Activated CD8-positive, alpha-beta T cell treated with anti-CD3 and anti-CD28 coated beads for 36 hours (primary cell): ENCODE measurements at regions not wholly inside any gene's neighbourhood (a gene's known extent, or its start where the extent isn't known, plus 50 kb on each side); places are given as distances from the start of the nearest gene placed in this dataset.

ENCODE experiments used
- ATAC-seq: fragments of 200-7000 bp; cut with Tn5 transposase; one replicate; pipeline ENCODE4 v1.10.0; 2021; ENCODE audit warnings: mild to moderate bottlenecking, moderate library complexity
- CTCF ChIA-PET: fragments of 350-600 bp; sonication (Branson Sonifier 250); formaldehyde crosslinking; loops from one replicate; lab custom pipeline; 2021; ENCODE audit warnings: antibody characterized with exemption; lab: Charles Lee
- POLR2A ChIA-PET: fragments of 350-600 bp; sonication (Branson Sonifier 250); formaldehyde crosslinking; loops from one replicate; lab custom pipeline; 2021; ENCODE audit warnings: antibody characterized with exemption; lab: Charles Lee
- DNase-seq: peaks from one replicate; pipeline ENCODE4 v3.0.0-alpha.2; 2020
- H3K27ac Mint-ChIP-seq: one replicate; pipeline ENCODE4 v1.8.0; 2021; ENCODE audit warnings: mild to moderate bottlenecking, mixed read lengths
- H3K27me3 Mint-ChIP-seq: one replicate; pipeline ENCODE4 v1.8.0; 2021; ENCODE audit warnings: mixed read lengths
- H3K36me3 Mint-ChIP-seq: one replicate; pipeline ENCODE4 v1.8.0; 2021; ENCODE audit warnings: low read depth, mixed read lengths
- H3K4me1 Mint-ChIP-seq: one replicate; pipeline ENCODE4 v1.8.0; 2021; ENCODE audit warnings: low read depth, mixed read lengths
- H3K4me3 Mint-ChIP-seq: one replicate; pipeline ENCODE4 v1.8.0; 2021; ENCODE audit warnings: mild to moderate bottlenecking, moderate library complexity, mixed read lengths
- H3K9me3 Mint-ChIP-seq: one replicate; pipeline ENCODE4 v1.8.0; 2021; ENCODE audit warnings: mixed read lengths
- CTCF ChIP-seq: fragments of 200-600 bp; IDR thresholded peaks from one replicate; pipeline ENCODE4 v1.8.0; 2022; ENCODE audit warnings: antibody characterized with exemption, mild to moderate bottlenecking
- intact Hi-C: fragments of 100-400 bp; cut with micrococcal nuclease; formaldehyde crosslinking; loops from one replicate; pipeline ENCODE4 v1.10.0; 2022

GRCh38 chr9:35540315-35540714 lies 50.4 kb downstream of the RUSC2 start:
- Mint-ChIP-seq H3K36me3 (no peaks in the 10 kb centered on the region), H3K27me3 (peaks cover 12% of the 10 kb centered on the region), H3K9me3 (no peaks in the 10 kb centered on the region), H3K4me1 (no peaks in the 10 kb centered on the region), H3K4me3 (no peak overlapping the region), H3K27ac (no peak overlapping the region)
- intact Hi-C loops = no loop called here
- ATAC-seq = no peak
- no peak for TF ChIP-seq CTCF
- ChIA-PET POLR2A (no interaction called here), CTCF (interaction anchor here (1.3 kb wide), 1 partner anchor 13 kb away, joined by 6 read pairs; no protein-coding TSS in a partner anchor)
- DNase-seq = no peak

GRCh38 chr9:35546853-35547252 lies 56.9 kb downstream of the RUSC2 start:
- Mint-ChIP-seq H3K4me3 (no peak overlapping the region), H3K36me3 (no peaks in the 10 kb centered on the region), H3K9me3 (no peaks in the 10 kb centered on the region), H3K27ac (no peak overlapping the region), H3K27me3 (no peaks in the 10 kb centered on the region), H3K4me1 (no peaks in the 10 kb centered on the region)
- TF ChIP-seq CTCF = no peak
- ATAC-seq (no peak), DNase-seq (no peak)
- CTCF ChIA-PET = no interaction called here
- intact Hi-C loops = no loop called here
- POLR2A ChIA-PET = interaction anchor here (1.0 kb wide), 1 partner anchor 15 kb away, joined by 3 read pairs; no protein-coding TSS in a partner anchor

GRCh38 chr9:35547889-35548418 lies 57.1 kb upstream of the TESK1 start:
- intact Hi-C loops = no loop called here
- ChIA-PET CTCF (no interaction called here), POLR2A (interaction anchor here (1.0 kb wide), 1 partner anchor 14 kb away, joined by 3 read pairs; no protein-coding TSS in a partner anchor)
- no peaks in the 10 kb centered on the region for H3K36me3 Mint-ChIP-seq
- no peaks in the 10 kb centered on the region for H3K27me3 Mint-ChIP-seq
- ATAC-seq (no peak), DNase-seq (no peak)
- no peaks in the 10 kb centered on the region for H3K4me1 Mint-ChIP-seq
- no peak for TF ChIP-seq CTCF
- H3K4me3 Mint-ChIP-seq = no peak overlapping the region
- H3K9me3 Mint-ChIP-seq = no peaks in the 10 kb centered on the region
- H3K27ac Mint-ChIP-seq = no peak overlapping the region

- DNase-seq = no peak
- Mint-ChIP-seq H3K27ac (no peak overlapping the region), H3K9me3 (no peaks in the 10 kb centered on the region), H3K36me3 (no peaks in the 10 kb centered on the region), H3K4me1 (no peaks in the 10 kb centered on the region), H3K4me3 (no peak overlapping the region), H3K27me3 (no peaks in the 10 kb centered on the region)
- POLR2A ChIA-PET = no interaction called here
- no peak for TF ChIP-seq CTCF
- intact Hi-C loops = no loop called here
- ATAC-seq = no peak
- CTCF ChIA-PET = no interaction called here
These were observed 56.5 kb upstream of the TESK1 start for GRCh38 chr9:35548571-35548970.

GRCh38 chr9:35549441-35549840 lies 55.6 kb upstream of the TESK1 start:
- Mint-ChIP-seq H3K9me3 (no peaks in the 10 kb centered on the region), H3K27me3 (no peaks in the 10 kb centered on the region), H3K27ac (no peak overlapping the region), H3K36me3 (no peaks in the 10 kb centered on the region), H3K4me1 (no peaks in the 10 kb centered on the region), H3K4me3 (no peak overlapping the region)
- intact Hi-C loops = no loop called here
- CTCF ChIA-PET = no interaction called here
- TF ChIP-seq CTCF = no peak
- POLR2A ChIA-PET = no interaction called here
- DNase-seq (no peak), ATAC-seq (no peak)
